Activated CD8-positive, alpha-beta memory T cell treated with anti-CD3 and anti-CD28 coated beads, Interleukin-2, amount 50 U/mL, for 48 hours (primary cell): ENCODE measurements at regions not wholly inside any gene's neighbourhood (a gene's known extent, or its start where the extent isn't known, plus 50 kb on each side); places are given as distances from the start of the nearest gene placed in this dataset.
"Not testable (repeated sequence)": the region's sequence is repeated elsewhere in the genome, so short reads cannot be mapped to it uniquely, and the experiment has no call there.

Experiments
- DNase-seq: peaks from one replicate; pipeline ENCODE4 v3.0.0-alpha.2; 2020

GRCh38 chrX:1853916-1854315, 239.1 kb downstream of the ASMT start:
- no peak for DNase-seq

- DNase-seq: not testable (repeated sequence)
Observed at GRCh38 chrX:1854861-1855260, 240.0 kb downstream of the ASMT start.

- not testable (repeated sequence) for DNase-seq
Observed at GRCh38 chrX:1859266-1859665, 244.4 kb downstream of the ASMT start.

- no peak for DNase-seq
Observed at GRCh38 chrX:1860936-1861594, 246.2 kb downstream of the ASMT start.

GRCh38 chrX:1863995-1864394, 249.1 kb downstream of the ASMT start:
- DNase-seq: not testable (repeated sequence)

GRCh38 chrX:1870421-1870820, 255.6 kb downstream of the ASMT start:
- no peak for DNase-seq

GRCh38 chrX:1871887-1872286, 257.0 kb downstream of the ASMT start:
- DNase-seq: no peak

GRCh38 chrX:1873671-1874070, 258.8 kb downstream of the ASMT start:
- DNase-seq: no peak

GRCh38 chrX:1874416-1874815, 259.6 kb downstream of the ASMT start:
- no peak for DNase-seq

GRCh38 chrX:1874899-1875298, 260.0 kb downstream of the ASMT start:
- DNase-seq: no peak

GRCh38 chrX:1876041-1876440, 261.2 kb downstream of the ASMT start:
- DNase-seq: no peak

- DNase-seq: no peak
Observed at GRCh38 chrX:1877780-1878179, 262.9 kb downstream of the ASMT start.

GRCh38 chrX:1880884-1881817, 266.3 kb downstream of the ASMT start:
- not testable (repeated sequence) for DNase-seq

- DNase-seq: no peak
Observed at GRCh38 chrX:1883772-1884171, 268.9 kb downstream of the ASMT start.

- no peak for DNase-seq
Observed at GRCh38 chrX:1884446-1884845, 269.6 kb downstream of the ASMT start.

GRCh38 chrX:1885116-1885515, 270.3 kb downstream of the ASMT start:
- DNase-seq: no peak

- DNase-seq: not testable (repeated sequence)
Observed at GRCh38 chrX:1888305-1888704, 273.4 kb downstream of the ASMT start.

- DNase-seq: no peak
Observed at GRCh38 chrX:1894026-1894294, 279.1 kb downstream of the ASMT start.

GRCh38 chrX:1894740-1895139, 279.9 kb downstream of the ASMT start:
- no peak for DNase-seq

GRCh38 chrX:1895583-1895982, 280.7 kb downstream of the ASMT start:
- DNase-seq: no peak

GRCh38 chrX:1899841-1900240, 285.0 kb downstream of the ASMT start:
- no peak for DNase-seq

GRCh38 chrX:1902901-1903235, 288.0 kb downstream of the ASMT start:
- DNase-seq: no peak

GRCh38 chrX:1903236-1903935, 288.5 kb downstream of the ASMT start:
- no peak for DNase-seq

GRCh38 chrX:1904663-1905218, 289.9 kb downstream of the ASMT start:
- DNase-seq: no peak
